Transverse colon (tissue), 4 donors: ENCODE measurements at regions not wholly inside any gene's neighbourhood (a gene's known extent, or its start where the extent isn't known, plus 50 kb on each side); places are given as distances from the start of the nearest gene placed in this dataset.

ENCODE experiments used
- EP300 ChIP-seq: sonication (generic); formaldehyde crosslinking; IDR thresholded peaks from one replicate; pipeline ENCODE4 v1.6.1; 2017; ENCODE audit warnings: antibody characterized with exemption, low read depth
- POLR2A ChIP-seq: fragments of 450-650 bp; IDR thresholded peaks from one replicate; pipeline ENCODE4 v1.6.1; 2016; ENCODE audit warnings: antibody characterized with exemption, mild to moderate bottlenecking, moderate library complexity
- POLR2AphosphoS5 ChIP-seq, 3 donors: sonication (generic); formaldehyde crosslinking; IDR thresholded peaks; one replicate each; pipeline ENCODE4 v1.6.1; 2016; ENCODE audit warnings: antibody characterized with exemption in 3 of 3
- TF ChIP-seq, protein P1 (sequence below), 5 experiments: fragments of 200-600 bp in 3 of 5; fragments of 450-650 bp in 2 of 5; sonication (generic) in 3 of 5; IDR thresholded peaks; 1 replicate in 2 of 5; 2 replicates in 3 of 5; pipeline ENCODE4 v1.5.1; 2016 to 2017; ENCODE audit warnings: antibody characterized with exemption in 5 of 5, inconsistent platforms in 3 of 5, mild to moderate bottlenecking in 2 of 5, moderate library complexity in 1 of 5

DNA sequence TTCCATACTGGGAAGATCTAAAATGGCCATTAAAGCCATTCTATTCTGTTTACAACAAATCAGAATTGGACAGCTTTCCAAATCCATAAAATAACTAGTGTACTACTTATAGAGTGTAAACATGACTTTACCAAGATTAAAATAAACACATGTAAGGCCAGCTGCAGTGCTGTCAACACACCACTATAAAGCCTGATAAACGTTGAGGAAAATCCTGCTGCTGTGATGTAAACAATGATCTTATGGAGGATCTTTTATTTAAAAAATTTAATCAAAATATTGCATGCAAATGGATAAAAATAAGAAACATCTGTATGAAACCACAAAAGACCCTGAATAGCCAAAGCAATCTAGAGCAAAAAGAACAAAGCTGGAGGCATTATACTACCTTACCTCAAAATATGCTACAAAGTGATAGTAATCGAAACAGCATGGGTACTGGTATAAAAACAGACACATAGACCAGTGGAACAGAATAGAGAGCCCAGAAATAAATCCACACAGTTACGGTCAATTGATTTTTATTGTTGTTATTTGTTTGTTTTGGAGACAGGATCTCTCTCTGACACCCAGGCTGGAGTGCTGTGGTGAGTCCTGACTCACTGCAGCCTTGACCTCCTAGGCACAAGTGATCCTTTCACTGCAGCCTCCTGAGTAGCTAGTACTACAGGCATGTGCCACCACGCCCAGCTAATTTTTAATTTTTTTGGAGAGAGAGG, 428.8 kb upstream of the C2CD4B start:
- TF ChIP-seq, protein P1, sequence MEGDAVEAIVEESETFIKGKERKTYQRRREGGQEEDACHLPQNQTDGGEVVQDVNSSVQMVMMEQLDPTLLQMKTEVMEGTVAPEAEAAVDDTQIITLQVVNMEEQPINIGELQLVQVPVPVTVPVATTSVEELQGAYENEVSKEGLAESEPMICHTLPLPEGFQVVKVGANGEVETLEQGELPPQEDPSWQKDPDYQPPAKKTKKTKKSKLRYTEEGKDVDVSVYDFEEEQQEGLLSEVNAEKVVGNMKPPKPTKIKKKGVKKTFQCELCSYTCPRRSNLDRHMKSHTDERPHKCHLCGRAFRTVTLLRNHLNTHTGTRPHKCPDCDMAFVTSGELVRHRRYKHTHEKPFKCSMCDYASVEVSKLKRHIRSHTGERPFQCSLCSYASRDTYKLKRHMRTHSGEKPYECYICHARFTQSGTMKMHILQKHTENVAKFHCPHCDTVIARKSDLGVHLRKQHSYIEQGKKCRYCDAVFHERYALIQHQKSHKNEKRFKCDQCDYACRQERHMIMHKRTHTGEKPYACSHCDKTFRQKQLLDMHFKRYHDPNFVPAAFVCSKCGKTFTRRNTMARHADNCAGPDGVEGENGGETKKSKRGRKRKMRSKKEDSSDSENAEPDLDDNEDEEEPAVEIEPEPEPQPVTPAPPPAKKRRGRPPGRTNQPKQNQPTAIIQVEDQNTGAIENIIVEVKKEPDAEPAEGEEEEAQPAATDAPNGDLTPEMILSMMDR (IDR thresholded peaks at IDR 0.05): peak in 1 of 5 experiments; percentile 11
- TF ChIP-seq POLR2A: no peak
- no peak for TF ChIP-seq POLR2AphosphoS5 (IDR thresholded peaks at IDR 0.05)
- TF ChIP-seq EP300: no peak
